ENCODE measurements at regions not wholly inside any gene's neighbourhood (a gene's known extent, or its start where the extent isn't known, plus 50 kb on each side); places are given as distances from the start of the nearest gene placed in this dataset.

DNA sequence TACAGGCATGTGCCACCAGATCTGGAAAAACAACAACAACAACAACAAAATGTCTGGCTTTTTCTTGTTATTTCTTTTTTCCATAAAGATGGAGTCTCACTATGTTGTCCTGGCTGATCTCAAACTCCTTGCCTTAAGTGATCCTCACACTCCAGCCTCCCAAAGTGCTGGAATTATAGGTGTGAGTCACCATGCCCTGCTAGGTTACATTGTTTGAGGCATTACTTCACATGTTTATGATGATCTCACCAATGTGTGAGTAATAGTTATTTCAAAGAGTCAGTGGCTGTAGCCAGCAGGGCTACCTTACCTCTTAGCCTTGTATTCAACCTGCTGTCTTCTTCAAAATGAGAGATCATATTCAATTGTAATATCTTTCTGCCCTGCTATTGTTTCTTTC lies 445.7 kb downstream of the AMY1C start:
- Histone ChIP-seq H4K20me1 (ENCODE audit: insufficient read depth) (no peaks in the 10 kb centered on the region), H3K4me2 (no peak overlapping the region)
- DNase-seq = peak in 1 of 2 experiments; percentile 57

DNA sequence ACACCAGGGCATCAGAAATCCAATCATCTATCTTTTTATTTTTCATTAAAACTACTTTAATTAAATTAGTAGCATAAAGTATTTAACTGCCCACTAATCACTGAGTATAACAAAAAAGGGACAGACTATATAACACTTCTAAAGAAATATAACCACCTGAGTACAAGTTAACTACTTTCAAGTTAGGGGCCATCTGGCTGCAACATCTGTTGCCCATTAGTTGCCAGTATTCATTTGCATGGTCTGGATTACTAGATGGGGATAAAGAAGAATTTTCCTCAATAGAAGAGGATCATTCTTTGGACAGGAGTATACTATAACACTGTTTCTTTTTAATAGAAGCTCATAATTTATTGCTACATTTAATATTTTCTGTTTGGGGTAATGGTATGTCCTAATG lies 446.4 kb downstream of the AMY1C start:
- Histone ChIP-seq H3K36me3 (ENCODE audit: low read depth) (no peaks in the 10 kb centered on the region), H3K4me1 (replicated peaks; ENCODE audit: insufficient read depth) (no peaks in the 10 kb centered on the region), H3K9me2 (ENCODE audit: insufficient read depth) (no peaks in the 10 kb centered on the region), H3F3A (ENCODE audit: insufficient read depth, low read depth) (no peaks in the 10 kb centered on the region), H3K27me3 (ENCODE audit: insufficient read depth, low read depth) (no peaks in the 10 kb centered on the region), H4K20me1 (ENCODE audit: insufficient read depth) (no peaks in the 10 kb centered on the region), H3K4me2 (no peak overlapping the region), H3K27ac (no peak overlapping the region), H3K79me2 (ENCODE audit: low read depth) (no peaks in the 10 kb centered on the region), H3K4me3 (no peak overlapping the region), H2AFZ (no peak overlapping the region), H3K9me3 (ENCODE audit: insufficient read depth, low read depth) (peaks cover 6% of the 10 kb centered on the region; the same call in 1 of the 2 replicates)
- BruUV-seq (replicated peaks) = no TSS peak
- intact Hi-C loops (cut with micrococcal nuclease; ENCODE audit: unreplicated experiment) = no loop called here
- POLR2A ChIA-PET (ENCODE audit: unreplicated experiment) = no interaction called here
- CTCF ChIA-PET = no interaction called here
- DNase-seq = no peak
- TF ChIP-seq, protein P1, sequence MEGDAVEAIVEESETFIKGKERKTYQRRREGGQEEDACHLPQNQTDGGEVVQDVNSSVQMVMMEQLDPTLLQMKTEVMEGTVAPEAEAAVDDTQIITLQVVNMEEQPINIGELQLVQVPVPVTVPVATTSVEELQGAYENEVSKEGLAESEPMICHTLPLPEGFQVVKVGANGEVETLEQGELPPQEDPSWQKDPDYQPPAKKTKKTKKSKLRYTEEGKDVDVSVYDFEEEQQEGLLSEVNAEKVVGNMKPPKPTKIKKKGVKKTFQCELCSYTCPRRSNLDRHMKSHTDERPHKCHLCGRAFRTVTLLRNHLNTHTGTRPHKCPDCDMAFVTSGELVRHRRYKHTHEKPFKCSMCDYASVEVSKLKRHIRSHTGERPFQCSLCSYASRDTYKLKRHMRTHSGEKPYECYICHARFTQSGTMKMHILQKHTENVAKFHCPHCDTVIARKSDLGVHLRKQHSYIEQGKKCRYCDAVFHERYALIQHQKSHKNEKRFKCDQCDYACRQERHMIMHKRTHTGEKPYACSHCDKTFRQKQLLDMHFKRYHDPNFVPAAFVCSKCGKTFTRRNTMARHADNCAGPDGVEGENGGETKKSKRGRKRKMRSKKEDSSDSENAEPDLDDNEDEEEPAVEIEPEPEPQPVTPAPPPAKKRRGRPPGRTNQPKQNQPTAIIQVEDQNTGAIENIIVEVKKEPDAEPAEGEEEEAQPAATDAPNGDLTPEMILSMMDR (conservative IDR thresholded peaks at IDR 0.05) = no peak
- TF ChIP-seq EZH2 (IDR thresholded peaks at IDR 0.05; ENCODE audit: low read depth) = no peak

More for the DNA sequence above, 445.7 kb downstream of the AMY1C start:
- Histone ChIP-seq H3K4me3 (no peak overlapping the region), H3K36me3 (ENCODE audit: low read depth) (no peaks in the 10 kb centered on the region), H3K4me1 (replicated peaks; ENCODE audit: insufficient read depth) (no peaks in the 10 kb centered on the region), H3K9me3 (ENCODE audit: insufficient read depth, low read depth) (no peaks in the 10 kb centered on the region), H3K27me3 (ENCODE audit: insufficient read depth, low read depth) (no peaks in the 10 kb centered on the region), H3F3A (ENCODE audit: insufficient read depth, low read depth) (no peaks in the 10 kb centered on the region), H3K27ac (no peak overlapping the region), H2AFZ (no peak overlapping the region), H3K9me2 (ENCODE audit: insufficient read depth) (no peaks in the 10 kb centered on the region), H3K79me2 (ENCODE audit: low read depth) (no peaks in the 10 kb centered on the region)
- TF ChIP-seq, protein P1 (conservative IDR thresholded peaks at IDR 0.05) = no peak
- TF ChIP-seq EZH2 (IDR thresholded peaks at IDR 0.05; ENCODE audit: low read depth) = no peak
- intact Hi-C loops (cut with micrococcal nuclease; ENCODE audit: unreplicated experiment) = no loop called here
- BruUV-seq (replicated peaks) = no TSS peak
- CTCF ChIA-PET = no interaction called here
- POLR2A ChIA-PET (ENCODE audit: unreplicated experiment) = no interaction called here

GRCh38 chr1:104197516-104197915 lies 447.8 kb downstream of the AMY1C start:
- CTCF ChIA-PET = no interaction called here
- intact Hi-C loops (cut with micrococcal nuclease; ENCODE audit: unreplicated experiment) = no loop called here
- no peaks in the 10 kb centered on the region for H3K27me3 ChIP-seq (ENCODE audit: insufficient read depth, low read depth)

More at GRCh38 chr1:104197516-104197915, 447.8 kb downstream of the AMY1C start:
- peaks cover 7% of the 10 kb centered on the region; the same call in 1 of the 2 replicates for H3K9me3 ChIP-seq (ENCODE audit: insufficient read depth, low read depth)
- no peaks in the 10 kb centered on the region for H3K36me3 ChIP-seq (ENCODE audit: low read depth)
- no peak overlapping the region for H3K4me3 ChIP-seq
- H3K79me2 ChIP-seq (ENCODE audit: low read depth) = no peaks in the 10 kb centered on the region
- no peaks in the 10 kb centered on the region for H3K9me2 ChIP-seq (ENCODE audit: insufficient read depth)
- no peak for DNase-seq
- no TSS peak for BruUV-seq (replicated peaks)
- no peaks in the 10 kb centered on the region for H3F3A ChIP-seq (ENCODE audit: insufficient read depth, low read depth)
- no peak overlapping the region for H2AFZ ChIP-seq
- no peak for TF ChIP-seq EZH2 (IDR thresholded peaks at IDR 0.05; ENCODE audit: low read depth)
- TF ChIP-seq, protein P1 (conservative IDR thresholded peaks at IDR 0.05) = no peak
- POLR2A ChIA-PET (ENCODE audit: unreplicated experiment) = no interaction called here
- H4K20me1 ChIP-seq (ENCODE audit: insufficient read depth) = no peaks in the 10 kb centered on the region
- H3K27ac ChIP-seq = no peak overlapping the region
- no peak overlapping the region for H3K4me2 ChIP-seq
- no peaks in the 10 kb centered on the region for H3K4me1 ChIP-seq (replicated peaks; ENCODE audit: insufficient read depth)

All from PC-9 (cell line).